H9 (cell line): ENCODE measurements at regions not wholly inside any gene's neighbourhood (a gene's known extent, or its start where the extent isn't known, plus 50 kb on each side); places are given as distances from the start of the nearest gene placed in this dataset.

ENCODE experiments used
- DNase-seq: peaks from one replicate; pipeline ENCODE4 v3.0.0-alpha.2; 2017
- H2AFZ ChIP-seq: one replicate; pipeline ENCODE4 v1.6.1; 2013; ENCODE audit warnings: mild to moderate bottlenecking, low read length, control low read depth, moderate library complexity
- H2AK5ac ChIP-seq: 2 replicates; pipeline ENCODE4 v1.6.1; 2013; ENCODE audit warnings: low read length, control low read depth, mixed read lengths; ENCODE audit not compliant: insufficient read length
- H2BK120ac ChIP-seq: one replicate; pipeline ENCODE4 v1.6.1; 2013; ENCODE audit warnings: low read depth, mild to moderate bottlenecking, low read length, control low read depth, inconsistent platforms; ENCODE audit not compliant: poor library complexity, severe bottlenecking
- H2BK12ac ChIP-seq: 2 replicates; pipeline ENCODE4 v1.6.1; 2013; ENCODE audit warnings: low read length, control low read depth, mixed read lengths, low read depth; ENCODE audit not compliant: insufficient read length
- H2BK15ac ChIP-seq: 2 replicates; pipeline ENCODE4 v1.6.1; 2013; ENCODE audit warnings: low read depth, low read length, control low read depth
- H2BK20ac ChIP-seq: one replicate; pipeline ENCODE4 v1.6.1; 2013; ENCODE audit warnings: low read depth, mild to moderate bottlenecking, low read length, control low read depth, inconsistent platforms; ENCODE audit not compliant: poor library complexity, severe bottlenecking
- H2BK5ac ChIP-seq: 2 replicates; pipeline ENCODE4 v1.6.1; 2013; ENCODE audit warnings: low read length, control low read depth, mixed read lengths; ENCODE audit not compliant: insufficient read length
- H3K14ac ChIP-seq: 2 replicates; pipeline ENCODE4 v1.6.1; 2013; ENCODE audit warnings: low read length, control low read depth; ENCODE audit not compliant: insufficient read depth
- H3K18ac ChIP-seq: 2 replicates; pipeline ENCODE4 v1.6.1; 2013; ENCODE audit warnings: low read depth, mild to moderate bottlenecking, mixed read lengths, low read length, control low read depth; ENCODE audit not compliant: insufficient read length
- H3K23ac ChIP-seq: 2 replicates; pipeline ENCODE4 v1.6.1; 2013; ENCODE audit warnings: low read length, control low read depth, mixed read lengths, low read depth; ENCODE audit not compliant: insufficient read length
- H3K23me2 ChIP-seq: 2 replicates; pipeline ENCODE4 v1.6.1; 2013; ENCODE audit warnings: low read depth, mild to moderate bottlenecking, mixed read lengths, low read length, control low read depth; ENCODE audit not compliant: insufficient read length, poor library complexity, severe bottlenecking
- H3K27ac ChIP-seq: 2 replicates; pipeline ENCODE4 v1.5.1; 2013; ENCODE audit warnings: low read length, control low read depth, mixed read lengths, low read depth; ENCODE audit not compliant: insufficient read length
- H3K27me3 ChIP-seq: 2 replicates; pipeline ENCODE4 v1.6.1; 2013; ENCODE audit warnings: low read length, control low read depth, inconsistent platforms; ENCODE audit not compliant: insufficient read depth
- H3K4ac ChIP-seq: 2 replicates; pipeline ENCODE4 v1.6.1; 2013; ENCODE audit warnings: low read depth, mild to moderate bottlenecking, control low read depth, inconsistent platforms, low read length, moderate library complexity
- H3K4me1 ChIP-seq: 2 replicates; pipeline ENCODE4 v1.6.1; 2013; ENCODE audit warnings: low read length, control low read depth, inconsistent platforms; ENCODE audit not compliant: insufficient read depth
- H3K4me2 ChIP-seq: 2 replicates; pipeline ENCODE4 v1.6.1; 2013; ENCODE audit warnings: low read length, control low read depth, mixed read lengths; ENCODE audit not compliant: insufficient read length, insufficient read depth
- H3K56ac ChIP-seq: 2 replicates; pipeline ENCODE4 v1.6.1; 2013; ENCODE audit warnings: low read depth, mild to moderate bottlenecking, mixed read lengths, low read length, control low read depth; ENCODE audit not compliant: insufficient read length
- H3K79me1 ChIP-seq: 2 replicates; pipeline ENCODE4 v1.6.1; 2013; ENCODE audit warnings: low read depth, mild to moderate bottlenecking, moderate library complexity, low read length, control low read depth, inconsistent platforms; ENCODE audit not compliant: insufficient read depth, poor library complexity, severe bottlenecking
- H3K79me2 ChIP-seq: 2 replicates; pipeline ENCODE4 v1.6.1; 2013; ENCODE audit warnings: low read length, control low read depth, inconsistent platforms; ENCODE audit not compliant: insufficient read depth
- H3K9ac ChIP-seq: 2 replicates; pipeline ENCODE4 v1.6.1; 2013; ENCODE audit warnings: low read length, control low read depth, mixed read lengths; ENCODE audit not compliant: insufficient read length; ENCODE audit errors: extremely low read depth
- H3K9me3 ChIP-seq: one replicate; pipeline ENCODE4 v1.6.1; 2013; ENCODE audit warnings: low read depth, low read length, inconsistent platforms; ENCODE audit not compliant: control insufficient read depth
- H3T11ph ChIP-seq: one replicate; pipeline ENCODE4 v1.6.1; 2013; ENCODE audit warnings: mild to moderate bottlenecking, low read length, control low read depth, inconsistent platforms
- H4K20me1 ChIP-seq: one replicate; pipeline ENCODE4 v1.6.1; 2013; ENCODE audit not compliant: control insufficient read depth, insufficient read length, insufficient read depth
- H4K5ac ChIP-seq: 2 replicates; pipeline ENCODE4 v1.6.1; 2013; ENCODE audit warnings: low read depth, mild to moderate bottlenecking, mixed read lengths, low read length, control low read depth; ENCODE audit not compliant: insufficient read length
- H4K8ac ChIP-seq: replicated peaks from 2 replicates; pipeline ENCODE4 v1.6.1; 2013; ENCODE audit warnings: low read length, control low read depth, mixed read lengths, low read depth; ENCODE audit not compliant: insufficient read length
- H4K91ac ChIP-seq: 2 replicates; pipeline ENCODE4 v1.6.1; 2013; ENCODE audit warnings: low read depth, mild to moderate bottlenecking, moderate library complexity, mixed read lengths, low read length, control low read depth; ENCODE audit not compliant: insufficient read length
- H3K27ac Mint-ChIP-seq, 3 experiments: 2 replicates in 2 of 3; 3 replicates in 1 of 3; pipeline ENCODE4 v1.8.0; 2020 to 2021; ENCODE audit warnings: mixed read lengths in 3 of 3, mild to moderate bottlenecking in 1 of 3, moderate library complexity in 1 of 3
- H3K27me3 Mint-ChIP-seq: 2 replicates; pipeline ENCODE4 v1.8.0; 2021; ENCODE audit warnings: low read depth, mild to moderate bottlenecking, moderate library complexity, mixed read lengths
- H3K36me3 Mint-ChIP-seq, 3 experiments: 2 replicates in 2 of 3; 3 replicates in 1 of 3; pipeline ENCODE4 v1.8.0; 2020 to 2021; ENCODE audit warnings: low read depth in 3 of 3, mixed read lengths in 3 of 3; ENCODE audit not compliant: insufficient read depth in 1 of 3
- H3K4me1 Mint-ChIP-seq, 2 experiments: 2 replicates each; pipeline ENCODE4 v1.8.0; 2020; ENCODE audit warnings: mixed read lengths in 2 of 2
- H3K4me3 Mint-ChIP-seq, 2 experiments: 2 replicates in 1 of 2; 3 replicates in 1 of 2; pipeline ENCODE4 v1.8.0; 2020 to 2021; ENCODE audit warnings: mild to moderate bottlenecking in 2 of 2, mixed read lengths in 2 of 2, moderate library complexity in 1 of 2
- H3K9me3 Mint-ChIP-seq, 2 experiments: 2 replicates in 1 of 2; 3 replicates in 1 of 2; pipeline ENCODE4 v1.8.0; 2020; ENCODE audit warnings: mild to moderate bottlenecking in 2 of 2, mixed read lengths in 2 of 2, moderate library complexity in 1 of 2
- WGBS: extraction: QIAGEN DNeasy Blood & Tissue Kit; methylation state at CpG from one replicate; pipeline ENCODE4 v1.1.7; 2013; ENCODE audit warnings: missing lambda C conversion rate, low lambda C conversion rate, mixed read lengths; ENCODE audit not compliant: insufficient read length; ENCODE audit errors: extremely low coverage; 5-methylcytosine and 5-hydroxymethylcytosine counted together
- TF ChIP-seq, protein P1 (sequence below): fragments of 200-600 bp; sonication (generic); conservative IDR thresholded peaks from 3 replicates; pipeline ENCODE4 v1.8.0; 2021; ENCODE audit warnings: antibody characterized with exemption, mild to moderate bottlenecking

DNA sequence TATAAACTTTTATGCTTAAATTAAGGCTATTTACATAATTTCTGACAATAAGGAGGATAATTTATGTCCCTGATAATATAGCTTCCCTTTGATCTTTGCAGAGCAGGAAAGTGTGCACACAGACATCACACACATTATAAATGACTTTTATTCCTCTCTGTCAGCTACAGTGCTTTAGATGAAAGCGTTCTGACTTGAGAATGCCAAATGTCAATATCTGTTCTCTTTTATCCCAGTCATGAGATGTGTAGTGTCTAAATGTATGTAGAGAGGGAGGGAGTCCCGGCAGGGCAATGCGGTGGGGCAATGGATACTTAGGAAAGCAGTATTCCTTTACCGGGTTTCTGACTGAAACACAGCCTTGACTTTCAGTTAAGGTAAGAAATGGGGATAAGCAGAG is 225.4 kb upstream of the CHORDC1 start:
- H3K36me3 Mint-ChIP-seq = no peaks in the 10 kb centered on the region
- Histone ChIP-seq H3K9me3 (no peaks in the 10 kb centered on the region), H2AFZ (no peak overlapping the region), H3K23me2 (no peaks in the 10 kb centered on the region), H3K27me3 (no peaks in the 10 kb centered on the region), H3K27ac (no peak overlapping the region), H2BK5ac (no peak overlapping the region), H4K8ac (no peak overlapping the region), H3K23ac (no peak overlapping the region), H3K9ac (no peak overlapping the region), H2BK120ac (no peak overlapping the region), H2BK15ac (no peak overlapping the region), H3T11ph (no peak overlapping the region), H4K91ac (no peak overlapping the region), H2BK12ac (no peak overlapping the region), H2AK5ac (no peak overlapping the region), H3K4me1 (no peaks in the 10 kb centered on the region), H4K20me1 (no peaks in the 10 kb centered on the region), H3K56ac (no peak overlapping the region), H3K4ac (no peak overlapping the region), H3K4me2 (no peak overlapping the region), H3K18ac (no peak overlapping the region), H3K79me2 (no peaks in the 10 kb centered on the region), H2BK20ac (no peak overlapping the region), H3K79me1 (no peaks in the 10 kb centered on the region), H3K14ac (no peak overlapping the region), H4K5ac (no peak overlapping the region)
- no peak for DNase-seq
- no peaks in the 10 kb centered on the region for H3K9me3 Mint-ChIP-seq
- no peak overlapping the region for H3K4me3 Mint-ChIP-seq
- no CpG with 5 or more reads among the region's 4 CpGs for WGBS
- no peak overlapping the region for H3K27ac Mint-ChIP-seq
- no peaks in the 10 kb centered on the region for H3K27me3 Mint-ChIP-seq
- H3K4me1 Mint-ChIP-seq = peaks cover under 1 to 2% of the 10 kb centered on the region in 2 experiments
- TF ChIP-seq, protein P1, sequence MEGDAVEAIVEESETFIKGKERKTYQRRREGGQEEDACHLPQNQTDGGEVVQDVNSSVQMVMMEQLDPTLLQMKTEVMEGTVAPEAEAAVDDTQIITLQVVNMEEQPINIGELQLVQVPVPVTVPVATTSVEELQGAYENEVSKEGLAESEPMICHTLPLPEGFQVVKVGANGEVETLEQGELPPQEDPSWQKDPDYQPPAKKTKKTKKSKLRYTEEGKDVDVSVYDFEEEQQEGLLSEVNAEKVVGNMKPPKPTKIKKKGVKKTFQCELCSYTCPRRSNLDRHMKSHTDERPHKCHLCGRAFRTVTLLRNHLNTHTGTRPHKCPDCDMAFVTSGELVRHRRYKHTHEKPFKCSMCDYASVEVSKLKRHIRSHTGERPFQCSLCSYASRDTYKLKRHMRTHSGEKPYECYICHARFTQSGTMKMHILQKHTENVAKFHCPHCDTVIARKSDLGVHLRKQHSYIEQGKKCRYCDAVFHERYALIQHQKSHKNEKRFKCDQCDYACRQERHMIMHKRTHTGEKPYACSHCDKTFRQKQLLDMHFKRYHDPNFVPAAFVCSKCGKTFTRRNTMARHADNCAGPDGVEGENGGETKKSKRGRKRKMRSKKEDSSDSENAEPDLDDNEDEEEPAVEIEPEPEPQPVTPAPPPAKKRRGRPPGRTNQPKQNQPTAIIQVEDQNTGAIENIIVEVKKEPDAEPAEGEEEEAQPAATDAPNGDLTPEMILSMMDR = no peak
